H9 (cell line): ENCODE measurements at regions not wholly inside any gene's neighbourhood (a gene's known extent, or its start where the extent isn't known, plus 50 kb on each side); places are given as distances from the start of the nearest gene placed in this dataset.

ENCODE experiments used
- DNase-seq: peaks from one replicate; pipeline ENCODE4 v3.0.0-alpha.2; 2017
- H2AFZ ChIP-seq: one replicate; pipeline ENCODE4 v1.6.1; 2013; ENCODE audit warnings: mild to moderate bottlenecking, low read length, control low read depth, moderate library complexity
- H2AK5ac ChIP-seq: 2 replicates; pipeline ENCODE4 v1.6.1; 2013; ENCODE audit warnings: low read length, control low read depth, mixed read lengths; ENCODE audit not compliant: insufficient read length
- H2BK120ac ChIP-seq: one replicate; pipeline ENCODE4 v1.6.1; 2013; ENCODE audit warnings: low read depth, mild to moderate bottlenecking, low read length, control low read depth, inconsistent platforms; ENCODE audit not compliant: poor library complexity, severe bottlenecking
- H2BK12ac ChIP-seq: 2 replicates; pipeline ENCODE4 v1.6.1; 2013; ENCODE audit warnings: low read length, control low read depth, mixed read lengths, low read depth; ENCODE audit not compliant: insufficient read length
- H2BK15ac ChIP-seq: 2 replicates; pipeline ENCODE4 v1.6.1; 2013; ENCODE audit warnings: low read depth, low read length, control low read depth
- H2BK20ac ChIP-seq: one replicate; pipeline ENCODE4 v1.6.1; 2013; ENCODE audit warnings: low read depth, mild to moderate bottlenecking, low read length, control low read depth, inconsistent platforms; ENCODE audit not compliant: poor library complexity, severe bottlenecking
- H2BK5ac ChIP-seq: 2 replicates; pipeline ENCODE4 v1.6.1; 2013; ENCODE audit warnings: low read length, control low read depth, mixed read lengths; ENCODE audit not compliant: insufficient read length
- H3K14ac ChIP-seq: 2 replicates; pipeline ENCODE4 v1.6.1; 2013; ENCODE audit warnings: low read length, control low read depth; ENCODE audit not compliant: insufficient read depth
- H3K18ac ChIP-seq: 2 replicates; pipeline ENCODE4 v1.6.1; 2013; ENCODE audit warnings: low read depth, mild to moderate bottlenecking, mixed read lengths, low read length, control low read depth; ENCODE audit not compliant: insufficient read length
- H3K23ac ChIP-seq: 2 replicates; pipeline ENCODE4 v1.6.1; 2013; ENCODE audit warnings: low read length, control low read depth, mixed read lengths, low read depth; ENCODE audit not compliant: insufficient read length
- H3K23me2 ChIP-seq: 2 replicates; pipeline ENCODE4 v1.6.1; 2013; ENCODE audit warnings: low read depth, mild to moderate bottlenecking, mixed read lengths, low read length, control low read depth; ENCODE audit not compliant: insufficient read length, poor library complexity, severe bottlenecking
- H3K27ac ChIP-seq: 2 replicates; pipeline ENCODE4 v1.5.1; 2013; ENCODE audit warnings: low read length, control low read depth, mixed read lengths, low read depth; ENCODE audit not compliant: insufficient read length
- H3K27me3 ChIP-seq: 2 replicates; pipeline ENCODE4 v1.6.1; 2013; ENCODE audit warnings: low read length, control low read depth, inconsistent platforms; ENCODE audit not compliant: insufficient read depth
- H3K4ac ChIP-seq: 2 replicates; pipeline ENCODE4 v1.6.1; 2013; ENCODE audit warnings: low read depth, mild to moderate bottlenecking, control low read depth, inconsistent platforms, low read length, moderate library complexity
- H3K4me1 ChIP-seq: 2 replicates; pipeline ENCODE4 v1.6.1; 2013; ENCODE audit warnings: low read length, control low read depth, inconsistent platforms; ENCODE audit not compliant: insufficient read depth
- H3K4me2 ChIP-seq: 2 replicates; pipeline ENCODE4 v1.6.1; 2013; ENCODE audit warnings: low read length, control low read depth, mixed read lengths; ENCODE audit not compliant: insufficient read length, insufficient read depth
- H3K56ac ChIP-seq: 2 replicates; pipeline ENCODE4 v1.6.1; 2013; ENCODE audit warnings: low read depth, mild to moderate bottlenecking, mixed read lengths, low read length, control low read depth; ENCODE audit not compliant: insufficient read length
- H3K79me1 ChIP-seq: 2 replicates; pipeline ENCODE4 v1.6.1; 2013; ENCODE audit warnings: low read depth, mild to moderate bottlenecking, moderate library complexity, low read length, control low read depth, inconsistent platforms; ENCODE audit not compliant: insufficient read depth, poor library complexity, severe bottlenecking
- H3K79me2 ChIP-seq: 2 replicates; pipeline ENCODE4 v1.6.1; 2013; ENCODE audit warnings: low read length, control low read depth, inconsistent platforms; ENCODE audit not compliant: insufficient read depth
- H3K9ac ChIP-seq: 2 replicates; pipeline ENCODE4 v1.6.1; 2013; ENCODE audit warnings: low read length, control low read depth, mixed read lengths; ENCODE audit not compliant: insufficient read length; ENCODE audit errors: extremely low read depth
- H3K9me3 ChIP-seq: one replicate; pipeline ENCODE4 v1.6.1; 2013; ENCODE audit warnings: low read depth, low read length, inconsistent platforms; ENCODE audit not compliant: control insufficient read depth
- H3T11ph ChIP-seq: one replicate; pipeline ENCODE4 v1.6.1; 2013; ENCODE audit warnings: mild to moderate bottlenecking, low read length, control low read depth, inconsistent platforms
- H4K20me1 ChIP-seq: one replicate; pipeline ENCODE4 v1.6.1; 2013; ENCODE audit not compliant: control insufficient read depth, insufficient read length, insufficient read depth
- H4K5ac ChIP-seq: 2 replicates; pipeline ENCODE4 v1.6.1; 2013; ENCODE audit warnings: low read depth, mild to moderate bottlenecking, mixed read lengths, low read length, control low read depth; ENCODE audit not compliant: insufficient read length
- H4K8ac ChIP-seq: replicated peaks from 2 replicates; pipeline ENCODE4 v1.6.1; 2013; ENCODE audit warnings: low read length, control low read depth, mixed read lengths, low read depth; ENCODE audit not compliant: insufficient read length
- H4K91ac ChIP-seq: 2 replicates; pipeline ENCODE4 v1.6.1; 2013; ENCODE audit warnings: low read depth, mild to moderate bottlenecking, moderate library complexity, mixed read lengths, low read length, control low read depth; ENCODE audit not compliant: insufficient read length
- H3K27ac Mint-ChIP-seq, 3 experiments: 2 replicates in 2 of 3; 3 replicates in 1 of 3; pipeline ENCODE4 v1.8.0; 2020 to 2021; ENCODE audit warnings: mixed read lengths in 3 of 3, mild to moderate bottlenecking in 1 of 3, moderate library complexity in 1 of 3
- H3K27me3 Mint-ChIP-seq: 2 replicates; pipeline ENCODE4 v1.8.0; 2021; ENCODE audit warnings: low read depth, mild to moderate bottlenecking, moderate library complexity, mixed read lengths
- H3K36me3 Mint-ChIP-seq, 3 experiments: 2 replicates in 2 of 3; 3 replicates in 1 of 3; pipeline ENCODE4 v1.8.0; 2020 to 2021; ENCODE audit warnings: low read depth in 3 of 3, mixed read lengths in 3 of 3; ENCODE audit not compliant: insufficient read depth in 1 of 3
- H3K4me1 Mint-ChIP-seq, 2 experiments: 2 replicates each; pipeline ENCODE4 v1.8.0; 2020; ENCODE audit warnings: mixed read lengths in 2 of 2
- H3K4me3 Mint-ChIP-seq, 2 experiments: 2 replicates in 1 of 2; 3 replicates in 1 of 2; pipeline ENCODE4 v1.8.0; 2020 to 2021; ENCODE audit warnings: mild to moderate bottlenecking in 2 of 2, mixed read lengths in 2 of 2, moderate library complexity in 1 of 2
- H3K9me3 Mint-ChIP-seq, 2 experiments: 2 replicates in 1 of 2; 3 replicates in 1 of 2; pipeline ENCODE4 v1.8.0; 2020; ENCODE audit warnings: mild to moderate bottlenecking in 2 of 2, mixed read lengths in 2 of 2, moderate library complexity in 1 of 2
- WGBS: extraction: QIAGEN DNeasy Blood & Tissue Kit; methylation state at CpG from one replicate; pipeline ENCODE4 v1.1.7; 2013; ENCODE audit warnings: missing lambda C conversion rate, low lambda C conversion rate, mixed read lengths; ENCODE audit not compliant: insufficient read length; ENCODE audit errors: extremely low coverage; 5-methylcytosine and 5-hydroxymethylcytosine counted together
- TF ChIP-seq, protein P1 (sequence below): fragments of 200-600 bp; sonication (generic); conservative IDR thresholded peaks from 3 replicates; pipeline ENCODE4 v1.8.0; 2021; ENCODE audit warnings: antibody characterized with exemption, mild to moderate bottlenecking

DNA sequence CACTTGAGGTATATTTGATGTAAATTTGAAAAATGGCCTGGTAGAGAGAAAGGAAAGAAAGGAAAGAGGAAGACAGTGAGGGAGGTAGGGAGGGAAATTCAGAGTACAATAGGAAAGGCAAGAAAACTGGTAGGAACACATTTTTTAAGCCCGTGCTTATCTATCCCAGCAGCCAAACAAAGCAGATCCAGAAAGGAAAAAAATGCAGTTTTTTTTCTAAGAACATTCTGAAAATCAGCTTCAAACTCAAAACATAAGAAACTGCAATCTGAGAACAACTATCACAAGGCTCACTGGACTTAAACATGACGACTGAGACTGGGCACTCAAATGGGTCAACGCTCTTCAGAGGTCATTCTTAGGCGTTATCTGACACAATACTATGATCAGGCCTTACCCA, 408.3 kb upstream of the DDI1 start:
- H3K27ac Mint-ChIP-seq = no peak overlapping the region
- H3K79me1 ChIP-seq = no peaks in the 10 kb centered on the region
- no peak overlapping the region for H3K9ac ChIP-seq
- H4K5ac ChIP-seq = no peak overlapping the region
- no peak overlapping the region for H3K4ac ChIP-seq
- H3K27me3 Mint-ChIP-seq = no peaks in the 10 kb centered on the region
- H2BK12ac ChIP-seq = no peak overlapping the region
- no peak overlapping the region for H3K18ac ChIP-seq
- H3T11ph ChIP-seq = no peak overlapping the region
- DNase-seq = no peak
- peaks cover 14 to 24% of the 10 kb centered on the region in 2 experiments for H3K4me1 Mint-ChIP-seq
- no CpG with 5 or more reads among the region's 4 CpGs for WGBS
- H4K91ac ChIP-seq = no peak overlapping the region
- H2BK5ac ChIP-seq = no peak overlapping the region
- no peak overlapping the region for H2BK120ac ChIP-seq
- H3K27me3 ChIP-seq = no peaks in the 10 kb centered on the region
- H2AK5ac ChIP-seq = no peak overlapping the region
- no peak overlapping the region for H2AFZ ChIP-seq
- H2BK15ac ChIP-seq = no peak overlapping the region
- H4K20me1 ChIP-seq = no peaks in the 10 kb centered on the region
- H3K4me3 Mint-ChIP-seq = no peak overlapping the region
- no peaks in the 10 kb centered on the region for H3K79me2 ChIP-seq
- H3K23ac ChIP-seq = no peak overlapping the region
- H3K14ac ChIP-seq = no peak overlapping the region
- no peak overlapping the region for H3K27ac ChIP-seq
- TF ChIP-seq, protein P1, sequence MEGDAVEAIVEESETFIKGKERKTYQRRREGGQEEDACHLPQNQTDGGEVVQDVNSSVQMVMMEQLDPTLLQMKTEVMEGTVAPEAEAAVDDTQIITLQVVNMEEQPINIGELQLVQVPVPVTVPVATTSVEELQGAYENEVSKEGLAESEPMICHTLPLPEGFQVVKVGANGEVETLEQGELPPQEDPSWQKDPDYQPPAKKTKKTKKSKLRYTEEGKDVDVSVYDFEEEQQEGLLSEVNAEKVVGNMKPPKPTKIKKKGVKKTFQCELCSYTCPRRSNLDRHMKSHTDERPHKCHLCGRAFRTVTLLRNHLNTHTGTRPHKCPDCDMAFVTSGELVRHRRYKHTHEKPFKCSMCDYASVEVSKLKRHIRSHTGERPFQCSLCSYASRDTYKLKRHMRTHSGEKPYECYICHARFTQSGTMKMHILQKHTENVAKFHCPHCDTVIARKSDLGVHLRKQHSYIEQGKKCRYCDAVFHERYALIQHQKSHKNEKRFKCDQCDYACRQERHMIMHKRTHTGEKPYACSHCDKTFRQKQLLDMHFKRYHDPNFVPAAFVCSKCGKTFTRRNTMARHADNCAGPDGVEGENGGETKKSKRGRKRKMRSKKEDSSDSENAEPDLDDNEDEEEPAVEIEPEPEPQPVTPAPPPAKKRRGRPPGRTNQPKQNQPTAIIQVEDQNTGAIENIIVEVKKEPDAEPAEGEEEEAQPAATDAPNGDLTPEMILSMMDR = no peak
- peaks cover 6% of the 10 kb centered on the region; the same call in 1 of the 2 replicates for H3K4me1 ChIP-seq
- H3K36me3 Mint-ChIP-seq = peaks cover 0 to 3% (median 0%) of the 10 kb centered on the region in 3 experiments; a peak in 3 of 7 replicates
- no peak overlapping the region for H3K56ac ChIP-seq
- H4K8ac ChIP-seq = no peak overlapping the region
- no peaks in the 10 kb centered on the region for H3K9me3 ChIP-seq
- no peaks in the 10 kb centered on the region for H3K23me2 ChIP-seq
- H2BK20ac ChIP-seq = no peak overlapping the region
- H3K9me3 Mint-ChIP-seq = 0 out of 5 replicates have a peak, but pooled peaks cover 0 to 2% of the 10 kb centered on the region in 2 experiments
- H3K4me2 ChIP-seq = no peak overlapping the region
